ENCODE measurements at regions not wholly inside any gene's neighbourhood (a gene's known extent, or its start where the extent isn't known, plus 50 kb on each side); places are given as distances from the start of the nearest gene placed in this dataset.

- Histone ChIP-seq H3K27ac (no peak overlapping the region), H3K27me3 (no peaks in the 10 kb centered on the region), H3K4me1 (no peaks in the 10 kb centered on the region), H3K9me3 (no peaks in the 10 kb centered on the region), H3K36me3 (no peaks in the 10 kb centered on the region), H3K4me3 (no peak overlapping the region)
- DNase-seq = no peak
- ATAC-seq = no peak
- no peak for TF ChIP-seq CTCF (IDR thresholded peaks at IDR 0.05)
- intact Hi-C loops (cut with DNase I) = no loop called here
Observed at GRCh38 chr4:136573460-136573859, 958.8 kb downstream of the PCDH18 start.

DNA sequence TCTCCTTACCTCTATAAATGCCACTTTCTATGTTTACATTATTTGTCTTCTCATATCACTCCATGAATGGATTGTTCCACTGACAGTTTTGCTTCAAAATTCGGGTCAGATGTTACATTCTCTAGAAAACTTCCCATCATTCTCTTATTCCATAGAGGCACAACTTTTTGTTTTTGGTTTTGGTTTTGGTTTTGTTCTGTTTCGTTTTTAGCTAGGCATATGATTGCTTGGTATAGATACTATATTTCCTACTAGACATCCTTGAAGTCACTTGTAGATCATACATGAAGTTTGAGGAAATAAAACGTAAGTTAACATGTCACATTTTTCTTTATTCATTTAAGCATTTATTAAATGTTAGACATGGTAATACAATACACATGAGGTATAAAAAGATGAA lies 961.0 kb downstream of the PCDH18 start:
- TF ChIP-seq CTCF (IDR thresholded peaks at IDR 0.05) = no peak
- no peak overlapping the region for H3K27ac ChIP-seq
- no peaks in the 10 kb centered on the region for H3K9me3 ChIP-seq
- ATAC-seq (no peak), DNase-seq (no peak)
- no peaks in the 10 kb centered on the region for H3K27me3 ChIP-seq
- no peaks in the 10 kb centered on the region for H3K4me1 ChIP-seq
- intact Hi-C loops (cut with DNase I) = no loop called here
- H3K36me3 ChIP-seq = no peaks in the 10 kb centered on the region
- no peak overlapping the region for H3K4me3 ChIP-seq

GRCh38 chr4:136562834-136563233 lies 969.5 kb downstream of the PCDH18 start:
- H3K27ac ChIP-seq = no peak overlapping the region
- intact Hi-C loops (cut with DNase I) = no loop called here
- no peak for ATAC-seq
- H3K4me1 ChIP-seq = no peaks in the 10 kb centered on the region
- no peak for DNase-seq
- no peaks in the 10 kb centered on the region for H3K9me3 ChIP-seq
- H3K27me3 ChIP-seq = no peaks in the 10 kb centered on the region
- no peak for TF ChIP-seq CTCF (IDR thresholded peaks at IDR 0.05)
- H3K4me3 ChIP-seq = no peak overlapping the region
- no peaks in the 10 kb centered on the region for H3K36me3 ChIP-seq

DNA sequence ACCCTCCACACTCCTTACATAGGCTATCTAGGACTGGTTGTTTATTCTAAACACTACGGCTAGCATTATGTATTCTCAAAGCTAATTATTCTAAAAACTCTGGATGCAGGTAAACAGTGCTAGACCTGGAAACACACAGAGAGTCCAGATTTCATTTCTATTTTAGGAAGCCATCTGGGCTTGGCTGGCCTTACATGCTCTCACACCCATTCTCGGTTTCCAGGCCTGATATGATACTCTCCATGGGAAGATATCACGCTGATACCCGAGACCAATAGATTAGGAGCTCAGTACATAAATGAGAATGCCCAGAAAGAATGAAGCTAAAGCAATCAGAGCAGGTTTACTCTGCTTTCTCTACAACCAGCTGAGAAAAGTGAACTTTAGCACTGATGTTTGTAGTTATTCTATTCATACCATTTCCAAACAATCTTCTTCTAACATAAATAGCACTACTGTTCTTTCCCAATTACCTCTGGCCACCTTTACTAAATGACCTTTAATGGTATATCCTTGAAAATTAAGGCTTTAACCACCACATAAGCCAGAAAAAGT lies 973.3 kb downstream of the PCDH18 start:
- DNase-seq (no peak), ATAC-seq (no peak)
- Histone ChIP-seq H3K36me3 (no peaks in the 10 kb centered on the region), H3K27ac (no peak overlapping the region), H3K4me3 (no peak overlapping the region), H3K4me1 (no peaks in the 10 kb centered on the region), H3K9me3 (no peaks in the 10 kb centered on the region), H3K27me3 (no peaks in the 10 kb centered on the region)
- no peak for TF ChIP-seq CTCF (IDR thresholded peaks at IDR 0.05)
- intact Hi-C loops (cut with DNase I) = no loop called here

GRCh38 chr4:136557396-136557795 lies 974.9 kb downstream of the PCDH18 start:
- DNase-seq = no peak

More at GRCh38 chr4:136557396-136557795, 974.9 kb downstream of the PCDH18 start:
- intact Hi-C loops (cut with DNase I) = no loop called here
- no peak for TF ChIP-seq CTCF (IDR thresholded peaks at IDR 0.05)
- ATAC-seq = no peak
- no peak overlapping the region for H3K4me3 ChIP-seq
- H3K27ac ChIP-seq = no peak overlapping the region
- no peaks in the 10 kb centered on the region for H3K4me1 ChIP-seq
- no peaks in the 10 kb centered on the region for H3K36me3 ChIP-seq
- no peaks in the 10 kb centered on the region for H3K9me3 ChIP-seq
- H3K27me3 ChIP-seq = no peaks in the 10 kb centered on the region

All from upper lobe of right lung (tissue), 1 donor.